GM23248 (cell line): ENCODE measurements at regions not wholly inside any gene's neighbourhood (a gene's known extent, or its start where the extent isn't known, plus 50 kb on each side); places are given as distances from the start of the nearest gene placed in this dataset.

Experiments
- EZH2 ChIP-seq: fragments of 200-600 bp; sonication (generic); IDR thresholded peaks from 2 replicates; pipeline ENCODE4 v1.6.1; 2018; ENCODE audit warnings: antibody characterized with exemption, mild to moderate bottlenecking; ENCODE audit not compliant: insufficient read depth, poor library complexity, severe bottlenecking
- EZH2phosphoT487 ChIP-seq: fragments of 200-600 bp; sonication (generic); IDR thresholded peaks from 2 replicates; pipeline ENCODE4 v1.6.1; 2018; ENCODE audit warnings: antibody characterized with exemption, moderate library complexity, mild to moderate bottlenecking, low read depth; ENCODE audit not compliant: insufficient read depth

GRCh38 chr16:29111421-29111820 lies 126.6 kb downstream of the LAT start:
- TF ChIP-seq EZH2, result no peak
- TF ChIP-seq EZH2phosphoT487, result no peak
